ENCODE measurements at regions not wholly inside any gene's neighbourhood (a gene's known extent, or its start where the extent isn't known, plus 50 kb on each side); places are given as distances from the start of the nearest gene placed in this dataset.

- TF ChIP-seq CTCF (IDR thresholded peaks at IDR 0.05), result peak; percentile 79 to 95 (median 86)
- TF ChIP-seq POLR2A (IDR thresholded peaks at IDR 0.05), result no peak
These were observed 73.8 kb downstream of the SYNE3 start for GRCh38 chr14:95442633-95443021.
